Nephron (organoid): ENCODE measurements at regions not wholly inside any gene's neighbourhood (a gene's known extent, or its start where the extent isn't known, plus 50 kb on each side); places are given as distances from the start of the nearest gene placed in this dataset.

ENCODE experiments used
- H3K27ac Mint-ChIP-seq, 3 experiments: 2 replicates each; pipeline ENCODE4 v1.8.0; 2020; ENCODE audit warnings: mixed read lengths in 3 of 3, mild to moderate bottlenecking in 2 of 3, moderate library complexity in 1 of 3
- H3K27me3 Mint-ChIP-seq: 2 replicates; pipeline ENCODE4 v1.8.0; 2021; ENCODE audit warnings: low read depth, mild to moderate bottlenecking, moderate library complexity, mixed read lengths
- H3K36me3 Mint-ChIP-seq: 2 replicates; pipeline ENCODE4 v1.8.0; 2020; ENCODE audit warnings: low read depth, mixed read lengths
- H3K4me1 Mint-ChIP-seq: 2 replicates; pipeline ENCODE4 v1.8.0; 2020; ENCODE audit warnings: mixed read lengths
- H3K4me3 Mint-ChIP-seq, 3 experiments: 2 replicates each; pipeline ENCODE4 v1.8.0; 2020; ENCODE audit warnings: mild to moderate bottlenecking in 3 of 3, mixed read lengths in 3 of 3, moderate library complexity in 2 of 3
- H3K9me3 Mint-ChIP-seq: 2 replicates; pipeline ENCODE4 v1.8.0; 2020; ENCODE audit warnings: mixed read lengths
- TF ChIP-seq, protein P1 (sequence below), 3 experiments: fragments of 200-600 bp; sonication (generic); IDR thresholded peaks; one replicate each; pipeline ENCODE4 v1.5.0; 2021; ENCODE audit warnings: antibody characterized with exemption in 3 of 3; ENCODE audit not compliant: unreplicated experiment in 3 of 3

GRCh38 chr1:188462837-188463236, 1634.1 kb downstream of the PLA2G4A start:
- Mint-ChIP-seq H3K27me3 (no peaks in the 10 kb centered on the region), H3K4me3 (no peak overlapping the region), H3K27ac (no peak overlapping the region), H3K4me1 (no peaks in the 10 kb centered on the region), H3K9me3 (no peaks in the 10 kb centered on the region), H3K36me3 (no peaks in the 10 kb centered on the region)
- TF ChIP-seq, protein P1, sequence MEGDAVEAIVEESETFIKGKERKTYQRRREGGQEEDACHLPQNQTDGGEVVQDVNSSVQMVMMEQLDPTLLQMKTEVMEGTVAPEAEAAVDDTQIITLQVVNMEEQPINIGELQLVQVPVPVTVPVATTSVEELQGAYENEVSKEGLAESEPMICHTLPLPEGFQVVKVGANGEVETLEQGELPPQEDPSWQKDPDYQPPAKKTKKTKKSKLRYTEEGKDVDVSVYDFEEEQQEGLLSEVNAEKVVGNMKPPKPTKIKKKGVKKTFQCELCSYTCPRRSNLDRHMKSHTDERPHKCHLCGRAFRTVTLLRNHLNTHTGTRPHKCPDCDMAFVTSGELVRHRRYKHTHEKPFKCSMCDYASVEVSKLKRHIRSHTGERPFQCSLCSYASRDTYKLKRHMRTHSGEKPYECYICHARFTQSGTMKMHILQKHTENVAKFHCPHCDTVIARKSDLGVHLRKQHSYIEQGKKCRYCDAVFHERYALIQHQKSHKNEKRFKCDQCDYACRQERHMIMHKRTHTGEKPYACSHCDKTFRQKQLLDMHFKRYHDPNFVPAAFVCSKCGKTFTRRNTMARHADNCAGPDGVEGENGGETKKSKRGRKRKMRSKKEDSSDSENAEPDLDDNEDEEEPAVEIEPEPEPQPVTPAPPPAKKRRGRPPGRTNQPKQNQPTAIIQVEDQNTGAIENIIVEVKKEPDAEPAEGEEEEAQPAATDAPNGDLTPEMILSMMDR (IDR thresholded peaks at IDR 0.05; ENCODE audit: unreplicated experiment in 3 of 3): no peak

GRCh38 chr1:188463919-188464318, 1635.2 kb downstream of the PLA2G4A start:
- H3K27me3 Mint-ChIP-seq: no peaks in the 10 kb centered on the region
- H3K9me3 Mint-ChIP-seq: no peaks in the 10 kb centered on the region
- H3K4me1 Mint-ChIP-seq: no peaks in the 10 kb centered on the region
- H3K36me3 Mint-ChIP-seq: no peaks in the 10 kb centered on the region
- H3K4me3 Mint-ChIP-seq: no peak overlapping the region
- H3K27ac Mint-ChIP-seq: no peak overlapping the region
- TF ChIP-seq, protein P1 (IDR thresholded peaks at IDR 0.05; ENCODE audit: unreplicated experiment in 3 of 3): peak in 1 of 3 experiments; percentile 13

DNA sequence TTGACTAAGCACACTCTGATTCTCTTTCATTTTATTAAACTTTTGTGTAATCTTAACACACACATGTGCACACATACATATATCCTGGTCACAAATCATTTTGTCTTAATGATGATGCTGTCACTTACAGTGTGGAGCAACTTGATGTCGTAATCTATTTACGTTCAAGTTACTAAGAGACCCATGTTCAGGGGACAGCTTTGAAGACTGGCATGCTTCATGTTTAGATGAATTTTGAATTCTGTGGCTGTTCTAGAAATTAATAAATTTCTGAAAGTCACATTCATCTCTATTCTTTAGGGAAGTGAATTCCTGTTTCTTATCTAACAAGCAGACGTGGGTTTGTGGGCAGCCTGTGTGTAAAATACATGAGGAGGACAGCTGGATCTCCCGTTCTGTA, 1637.8 kb downstream of the PLA2G4A start:
- H3K27me3 Mint-ChIP-seq: no peaks in the 10 kb centered on the region
- no peaks in the 10 kb centered on the region for H3K4me1 Mint-ChIP-seq
- H3K27ac Mint-ChIP-seq: no peak overlapping the region
- H3K9me3 Mint-ChIP-seq: no peaks in the 10 kb centered on the region
- no peaks in the 10 kb centered on the region for H3K36me3 Mint-ChIP-seq
- TF ChIP-seq, protein P1 (IDR thresholded peaks at IDR 0.05; ENCODE audit: unreplicated experiment in 3 of 3): no peak
- no peak overlapping the region for H3K4me3 Mint-ChIP-seq

- TF ChIP-seq, protein P1 (IDR thresholded peaks at IDR 0.05; ENCODE audit: unreplicated experiment in 3 of 3): no peak
- Mint-ChIP-seq H3K4me3 (no peak overlapping the region), H3K36me3 (no peaks in the 10 kb centered on the region), H3K27ac (no peak overlapping the region), H3K9me3 (no peaks in the 10 kb centered on the region), H3K27me3 (no peaks in the 10 kb centered on the region), H3K4me1 (no peaks in the 10 kb centered on the region)
These were observed 1647.9 kb downstream of the PLA2G4A start for GRCh38 chr1:188476606-188477005.

DNA sequence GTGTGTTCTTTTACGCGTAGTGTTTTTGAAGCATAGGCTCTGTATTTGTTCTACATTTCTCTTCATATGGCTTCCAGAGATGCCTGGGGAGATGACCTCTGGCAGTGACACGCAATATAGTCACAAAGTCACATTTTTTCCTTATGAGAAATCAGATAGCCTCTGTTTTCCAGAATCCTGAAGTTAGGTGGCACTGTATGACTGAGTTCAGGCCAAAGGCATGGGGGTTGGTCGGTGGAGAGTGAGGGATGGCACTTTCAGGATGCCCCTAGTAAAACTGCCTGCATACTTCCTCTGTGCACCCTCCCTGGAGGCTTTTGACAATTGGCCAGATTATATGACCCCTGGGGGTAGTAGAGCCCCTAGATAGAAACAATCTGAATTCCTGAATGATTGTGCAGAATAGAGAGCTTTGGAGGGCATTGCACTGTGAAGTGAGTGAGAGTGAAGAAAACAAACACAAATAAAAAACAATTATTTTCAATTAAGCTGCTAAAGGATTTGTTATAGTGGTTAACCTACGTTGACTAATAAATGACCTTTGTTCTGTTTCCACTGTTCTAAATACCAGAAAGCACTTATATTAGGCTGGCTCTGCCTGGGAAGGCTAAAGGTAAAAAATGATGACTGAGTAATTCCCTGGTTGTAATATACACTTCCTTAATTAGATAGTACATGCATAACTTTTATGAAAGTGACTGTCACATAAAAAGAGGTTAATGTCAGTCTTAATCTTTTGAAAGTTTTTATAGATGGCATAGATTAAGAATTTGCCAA, 1660.8 kb downstream of the PLA2G4A start:
- no peak overlapping the region for H3K4me3 Mint-ChIP-seq
- H3K36me3 Mint-ChIP-seq: no peaks in the 10 kb centered on the region
- H3K9me3 Mint-ChIP-seq: no peaks in the 10 kb centered on the region
- no peaks in the 10 kb centered on the region for H3K4me1 Mint-ChIP-seq
- TF ChIP-seq, protein P1 (IDR thresholded peaks at IDR 0.05; ENCODE audit: unreplicated experiment in 3 of 3): no peak
- H3K27me3 Mint-ChIP-seq: no peaks in the 10 kb centered on the region
- no peak overlapping the region for H3K27ac Mint-ChIP-seq

DNA sequence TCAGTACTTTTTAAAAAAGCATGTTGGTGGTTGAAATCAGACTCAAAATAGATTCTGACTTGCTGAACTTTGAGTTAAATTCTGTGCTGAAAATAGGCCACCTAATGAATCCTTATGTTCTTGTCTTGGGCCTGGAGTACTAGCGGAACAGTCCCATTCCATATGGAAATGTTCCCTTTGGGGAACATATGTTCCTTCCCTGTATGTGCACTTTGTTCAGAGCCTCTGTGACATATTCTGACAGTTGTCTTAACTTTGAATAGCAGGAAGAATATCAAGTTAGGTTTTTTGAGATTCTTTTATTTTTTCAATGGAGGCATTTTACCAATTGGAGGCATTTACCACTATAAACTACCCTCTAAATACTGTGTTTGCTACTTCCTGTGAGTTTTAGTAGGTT, 1667.8 kb downstream of the PLA2G4A start:
- H3K9me3 Mint-ChIP-seq: no peaks in the 10 kb centered on the region
- H3K27me3 Mint-ChIP-seq: no peaks in the 10 kb centered on the region
- no peak overlapping the region for H3K27ac Mint-ChIP-seq
- TF ChIP-seq, protein P1 (IDR thresholded peaks at IDR 0.05; ENCODE audit: unreplicated experiment in 3 of 3): no peak
- H3K4me1 Mint-ChIP-seq: no peaks in the 10 kb centered on the region
- H3K36me3 Mint-ChIP-seq: no peaks in the 10 kb centered on the region
- no peak overlapping the region for H3K4me3 Mint-ChIP-seq
